ENCODE measurements at regions not wholly inside any gene's neighbourhood (a gene's known extent, or its start where the extent isn't known, plus 50 kb on each side); places are given as distances from the start of the nearest gene placed in this dataset.

- no peaks in the 10 kb centered on the region for H3K27me3 Mint-ChIP-seq (ENCODE audit: low read depth)
- DNase-seq (no peak), ATAC-seq (no peak)
- no peak overlapping the region for H3K4me3 Mint-ChIP-seq
- no peaks in the 10 kb centered on the region for H3K36me3 Mint-ChIP-seq (ENCODE audit: insufficient read depth)
- H3K9me3 Mint-ChIP-seq = no peaks in the 10 kb centered on the region
- H3K4me1 Mint-ChIP-seq (ENCODE audit: low read depth) = no peaks in the 10 kb centered on the region
These were observed 267.8 kb upstream of the NCKAP5 start for GRCh38 chr2:133835821-133836619.

- DNase-seq (no peak), ATAC-seq (no peak)
- H3K27me3 Mint-ChIP-seq (ENCODE audit: low read depth) = no peaks in the 10 kb centered on the region
- H3K4me1 Mint-ChIP-seq (ENCODE audit: low read depth) = no peaks in the 10 kb centered on the region
- no peaks in the 10 kb centered on the region for H3K9me3 Mint-ChIP-seq
- no peaks in the 10 kb centered on the region for H3K36me3 Mint-ChIP-seq (ENCODE audit: insufficient read depth)
- H3K4me3 Mint-ChIP-seq = no peak overlapping the region
These were observed 268.6 kb upstream of the NCKAP5 start for GRCh38 chr2:133836691-133837345.

- Mint-ChIP-seq H3K4me3 (no peak overlapping the region), H3K27me3 (ENCODE audit: low read depth) (no peaks in the 10 kb centered on the region), H3K9me3 (no peaks in the 10 kb centered on the region), H3K36me3 (ENCODE audit: insufficient read depth) (no peaks in the 10 kb centered on the region), H3K4me1 (ENCODE audit: low read depth) (no peaks in the 10 kb centered on the region)
- DNase-seq (no peak), ATAC-seq (no peak)
These were observed 269.3 kb upstream of the NCKAP5 start for GRCh38 chr2:133837441-133838094.

- Mint-ChIP-seq H3K4me3 (no peak overlapping the region), H3K9me3 (no peaks in the 10 kb centered on the region), H3K4me1 (ENCODE audit: low read depth) (no peaks in the 10 kb centered on the region), H3K36me3 (ENCODE audit: insufficient read depth) (no peaks in the 10 kb centered on the region), H3K27me3 (ENCODE audit: low read depth) (no peaks in the 10 kb centered on the region)
- ATAC-seq = no peak
- no peak for DNase-seq
These were observed 270.5 kb upstream of the NCKAP5 start for GRCh38 chr2:133838642-133839365.

- ATAC-seq = no peak
- Mint-ChIP-seq H3K9me3 (no peaks in the 10 kb centered on the region), H3K36me3 (ENCODE audit: insufficient read depth) (no peaks in the 10 kb centered on the region), H3K27me3 (ENCODE audit: low read depth) (no peaks in the 10 kb centered on the region), H3K4me3 (no peak overlapping the region), H3K4me1 (ENCODE audit: low read depth) (peaks cover 2% of the 10 kb centered on the region)
- no peak for DNase-seq
These were observed 271.4 kb upstream of the NCKAP5 start for GRCh38 chr2:133839677-133840076.

GRCh38 chr2:133840761-133841160 lies 272.5 kb upstream of the NCKAP5 start:
- Mint-ChIP-seq H3K27me3 (ENCODE audit: low read depth) (peaks cover 8% of the 10 kb centered on the region), H3K36me3 (ENCODE audit: insufficient read depth) (no peaks in the 10 kb centered on the region), H3K4me3 (no peak overlapping the region), H3K4me1 (ENCODE audit: low read depth) (peaks cover 2% of the 10 kb centered on the region), H3K9me3 (no peaks in the 10 kb centered on the region)
- DNase-seq (no peak), ATAC-seq (no peak)

GRCh38 chr2:133841900-133842299 lies 273.6 kb upstream of the NCKAP5 start:
- peaks cover 10% of the 10 kb centered on the region for H3K27me3 Mint-ChIP-seq (ENCODE audit: low read depth)
- ATAC-seq = no peak
- DNase-seq = no peak
- no peaks in the 10 kb centered on the region for H3K9me3 Mint-ChIP-seq
- no peaks in the 10 kb centered on the region for H3K36me3 Mint-ChIP-seq (ENCODE audit: insufficient read depth)
- H3K4me3 Mint-ChIP-seq = no peak overlapping the region
- H3K4me1 Mint-ChIP-seq (ENCODE audit: low read depth) = peaks cover 2% of the 10 kb centered on the region

GRCh38 chr2:133842446-133842845 lies 274.2 kb upstream of the NCKAP5 start:
- ATAC-seq = no peak
- H3K9me3 Mint-ChIP-seq = no peaks in the 10 kb centered on the region
- peaks cover 10% of the 10 kb centered on the region for H3K27me3 Mint-ChIP-seq (ENCODE audit: low read depth)
- DNase-seq = no peak
- H3K4me3 Mint-ChIP-seq = no peak overlapping the region
- H3K36me3 Mint-ChIP-seq (ENCODE audit: insufficient read depth) = no peaks in the 10 kb centered on the region
- peaks cover 2% of the 10 kb centered on the region for H3K4me1 Mint-ChIP-seq (ENCODE audit: low read depth)

- Mint-ChIP-seq H3K27me3 (ENCODE audit: low read depth) (peaks cover 16% of the 10 kb centered on the region), H3K4me3 (no peak overlapping the region), H3K4me1 (ENCODE audit: low read depth) (peaks cover 2% of the 10 kb centered on the region), H3K36me3 (ENCODE audit: insufficient read depth) (no peaks in the 10 kb centered on the region), H3K9me3 (no peaks in the 10 kb centered on the region)
- DNase-seq = no peak
- no peak for ATAC-seq
These were observed 274.8 kb upstream of the NCKAP5 start for GRCh38 chr2:133843091-133843490.

GRCh38 chr2:133843551-133843950 lies 275.3 kb upstream of the NCKAP5 start:
- H3K9me3 Mint-ChIP-seq = no peaks in the 10 kb centered on the region
- no peaks in the 10 kb centered on the region for H3K36me3 Mint-ChIP-seq (ENCODE audit: insufficient read depth)
- H3K4me3 Mint-ChIP-seq = no peak overlapping the region
- no peak for ATAC-seq
- no peak for DNase-seq
- H3K4me1 Mint-ChIP-seq (ENCODE audit: low read depth) = peaks cover 2% of the 10 kb centered on the region
- H3K27me3 Mint-ChIP-seq (ENCODE audit: low read depth) = peaks cover 16% of the 10 kb centered on the region

- Mint-ChIP-seq H3K4me1 (ENCODE audit: low read depth) (peaks cover 2% of the 10 kb centered on the region), H3K4me3 (no peak overlapping the region), H3K36me3 (ENCODE audit: insufficient read depth) (no peaks in the 10 kb centered on the region), H3K27me3 (ENCODE audit: low read depth) (peaks cover 16% of the 10 kb centered on the region), H3K9me3 (no peaks in the 10 kb centered on the region)
- peak in 1 of 2 donors; percentile 59 for ATAC-seq
- DNase-seq = peak; percentile 36
These were observed 276.1 kb upstream of the NCKAP5 start for GRCh38 chr2:133844214-133844892.

GRCh38 chr2:133846476-133846875 lies 278.2 kb upstream of the NCKAP5 start:
- Mint-ChIP-seq H3K4me1 (ENCODE audit: low read depth) (peaks cover 2% of the 10 kb centered on the region), H3K9me3 (no peaks in the 10 kb centered on the region), H3K27me3 (ENCODE audit: low read depth) (peaks cover 16% of the 10 kb centered on the region), H3K36me3 (ENCODE audit: insufficient read depth) (no peaks in the 10 kb centered on the region), H3K4me3 (no peak overlapping the region)
- DNase-seq (no peak), ATAC-seq (no peak)

GRCh38 chr2:133847591-133847990 lies 279.3 kb upstream of the NCKAP5 start:
- Mint-ChIP-seq H3K27me3 (ENCODE audit: low read depth) (peaks cover 19% of the 10 kb centered on the region), H3K4me3 (no peak overlapping the region), H3K4me1 (ENCODE audit: low read depth) (peaks cover 2% of the 10 kb centered on the region), H3K36me3 (ENCODE audit: insufficient read depth) (no peaks in the 10 kb centered on the region), H3K9me3 (no peaks in the 10 kb centered on the region)
- no peak for ATAC-seq
- DNase-seq = no peak

GRCh38 chr2:133848111-133848649 lies 279.9 kb upstream of the NCKAP5 start:
- Mint-ChIP-seq H3K4me3 (no peak overlapping the region), H3K36me3 (ENCODE audit: insufficient read depth) (no peaks in the 10 kb centered on the region), H3K4me1 (ENCODE audit: low read depth) (peaks cover 2% of the 10 kb centered on the region), H3K9me3 (no peaks in the 10 kb centered on the region), H3K27me3 (ENCODE audit: low read depth) (peaks cover 19% of the 10 kb centered on the region)
- DNase-seq = no peak
- no peak for ATAC-seq

Measured in activated T-cell treated with anti-CD3 and anti-CD28 coated beads, Interleukin-2, amount 50 U/mL, for 4 hours (primary cell).